Mucosa of gallbladder (tissue), 1 donor: ENCODE measurements at regions not wholly inside any gene's neighbourhood (a gene's known extent, or its start where the extent isn't known, plus 50 kb on each side); places are given as distances from the start of the nearest gene placed in this dataset.

ENCODE experiments used
- DNase-seq: peaks from one replicate; pipeline ENCODE4 v3.0.0-alpha.2; 2020; ENCODE audit warnings: low spot score
- donor health status: DM: no; HTN: no; CAD: no.

GRCh38 chr7:157482025-157482424 lies 145.2 kb downstream of the DNAJB6 start:
- DNase-seq: no peak

DNA sequence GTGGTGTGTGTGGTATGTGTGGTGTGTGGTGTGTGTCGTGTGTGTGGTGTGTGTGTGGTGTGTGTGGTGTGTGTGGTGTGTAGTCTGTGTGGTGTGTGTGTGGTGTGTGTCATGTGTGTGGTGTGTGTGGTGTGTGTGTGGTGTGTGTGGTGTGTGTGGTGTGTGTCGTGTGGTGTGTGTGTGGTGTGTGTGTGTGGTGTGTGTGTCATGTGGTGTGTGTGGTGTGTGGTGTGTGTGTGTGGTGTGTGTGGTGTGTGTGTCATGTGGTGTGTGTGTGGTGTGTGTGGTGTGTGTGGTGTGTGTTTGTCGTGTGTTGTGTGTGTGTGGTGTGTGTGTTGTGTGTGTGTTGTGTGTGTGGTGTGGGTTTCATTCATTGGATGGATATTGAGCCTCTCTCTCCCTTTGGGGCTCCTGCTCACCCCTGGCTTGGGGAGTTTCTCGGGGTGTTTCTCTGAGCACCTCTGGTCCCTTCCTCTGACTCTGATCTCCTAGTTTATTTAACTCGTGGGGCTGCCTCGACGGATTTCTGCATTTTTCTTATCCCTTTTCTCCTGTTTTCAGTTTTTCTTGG lies 145.8 kb downstream of the DNAJB6 start:
- no peak for DNase-seq

GRCh38 chr7:157483515-157483914 lies 146.7 kb downstream of the DNAJB6 start:
- no peak for DNase-seq

- DNase-seq: no peak
Observed at GRCh38 chr7:157483971-157484410, 147.2 kb downstream of the DNAJB6 start.

DNA sequence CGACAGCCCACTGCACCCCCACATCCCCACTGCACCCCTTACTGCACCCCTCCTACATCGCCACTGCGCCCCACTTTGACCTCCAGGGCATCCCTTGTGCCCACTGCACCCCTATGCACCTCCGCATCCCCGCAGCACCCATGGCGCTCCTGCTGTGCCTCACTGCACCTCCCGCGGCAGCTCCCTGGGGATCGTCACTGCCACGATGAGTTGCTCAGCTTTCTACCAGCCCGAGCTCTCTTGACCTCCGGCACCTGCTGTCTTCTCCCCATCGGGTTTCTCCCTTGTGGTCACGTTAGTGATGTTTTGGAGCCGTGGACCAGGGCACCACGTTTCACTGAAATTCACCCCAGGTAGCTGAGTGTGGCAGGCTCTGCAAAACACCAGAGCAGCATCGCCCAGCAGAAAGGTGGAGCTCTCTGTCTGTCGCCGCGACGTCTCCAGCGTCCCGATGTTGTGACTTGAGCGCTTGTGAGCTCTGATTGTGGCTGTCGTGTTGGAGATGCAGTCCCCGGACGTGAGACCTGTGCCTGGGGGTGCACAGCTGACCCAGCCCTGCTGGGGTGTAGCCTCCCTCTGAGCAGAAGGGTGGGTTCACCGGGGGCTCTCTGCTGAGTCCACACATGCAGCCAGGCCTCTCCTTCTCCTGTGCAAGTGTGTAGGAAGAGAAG lies 147.7 kb downstream of the DNAJB6 start:
- DNase-seq: no peak

DNA sequence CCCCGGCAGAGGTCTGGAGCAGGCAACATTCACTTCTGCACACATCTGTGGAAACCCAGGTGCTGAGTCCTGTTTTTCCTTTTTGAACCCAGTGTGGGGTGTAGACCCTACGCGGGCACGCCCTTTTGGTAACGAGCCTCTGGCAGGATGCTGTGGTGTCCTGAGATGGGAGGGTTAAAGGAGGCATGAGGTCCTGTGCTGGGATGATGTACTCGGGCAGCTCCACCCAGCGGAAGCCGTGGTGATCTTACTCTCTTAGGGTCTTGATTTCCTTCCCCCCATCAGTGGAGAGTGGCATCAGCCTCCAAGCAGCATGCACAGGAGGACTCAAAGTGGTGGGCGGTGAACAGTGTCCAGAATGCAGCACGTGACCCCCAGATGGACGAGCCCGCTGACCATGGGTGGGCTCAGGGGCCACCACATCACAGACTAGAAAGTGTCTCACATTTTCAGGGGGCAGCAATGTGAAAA lies 148.6 kb downstream of the DNAJB6 start:
- no peak for DNase-seq

- DNase-seq: peak; percentile 5
Observed at GRCh38 chr7:157486007-157486755, 149.4 kb downstream of the DNAJB6 start.

DNA sequence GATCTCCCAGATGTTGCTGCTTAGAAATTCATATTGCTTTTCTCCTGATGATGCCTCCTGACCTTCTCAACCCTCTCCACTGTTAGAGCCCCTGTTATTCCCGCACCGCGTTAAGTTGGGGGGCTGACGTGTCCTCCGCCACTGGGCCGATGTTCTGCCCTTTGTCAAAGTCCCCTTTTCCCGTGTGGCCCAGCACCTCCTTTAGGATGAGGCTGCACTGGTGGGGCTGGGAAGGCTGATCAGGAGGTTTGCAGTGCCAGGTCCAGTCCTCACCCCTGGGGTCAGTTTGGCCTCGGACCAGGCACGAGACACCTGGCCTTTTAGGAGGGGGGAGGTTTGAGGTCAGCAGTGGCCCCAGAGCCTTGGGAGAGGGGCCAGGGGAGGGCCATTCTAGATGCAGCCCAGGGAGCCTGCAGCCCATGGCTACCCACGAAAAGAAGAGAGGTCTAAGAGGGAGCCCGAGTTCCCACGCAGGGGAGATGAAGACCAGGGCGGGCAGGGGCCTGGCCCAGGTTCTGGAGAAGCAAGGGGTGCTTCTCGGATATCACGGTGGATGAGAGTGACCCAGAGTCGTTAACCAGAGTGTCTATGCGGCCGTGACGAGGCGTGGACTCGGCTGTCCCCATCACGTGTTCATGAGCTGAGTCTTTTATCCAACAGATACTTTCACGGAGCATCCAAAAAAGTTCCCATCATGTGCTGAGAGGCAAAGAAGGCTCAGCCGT lies 150.4 kb downstream of the DNAJB6 start:
- peak; percentile 8 for DNase-seq

GRCh38 chr7:157488281-157488680 lies 151.5 kb downstream of the DNAJB6 start:
- DNase-seq: peak; percentile 4

GRCh38 chr7:157488966-157489365 lies 152.2 kb downstream of the DNAJB6 start:
- DNase-seq: peak; percentile 4
